HL-60 (cell line): ENCODE measurements at regions not wholly inside any gene's neighbourhood (a gene's known extent, or its start where the extent isn't known, plus 50 kb on each side); places are given as distances from the start of the nearest gene placed in this dataset.

ENCODE experiments used
- DNase-seq, 2 experiments: peaks; one replicate each; pipeline ENCODE4 v3.0.0-alpha.2; 2010 to 2020; ENCODE audit warnings: low read depth in 1 of 2, low spot score in 1 of 2
- H3K27ac ChIP-seq: fragments of 250-450 bp; sonication (Bioruptor Pico); replicated peaks from 2 replicates; pipeline ENCODE4 v1.5.1; 2020; ENCODE audit warnings: mild to moderate bottlenecking, moderate library complexity
- H3K27me3 ChIP-seq: fragments of 250-450 bp; sonication (Bioruptor Pico); 2 replicates; pipeline ENCODE4 v1.5.1; 2021; ENCODE audit warnings: mild to moderate bottlenecking, moderate library complexity; ENCODE audit not compliant: insufficient read depth, poor library complexity, severe bottlenecking
- H3K4me3 ChIP-seq: replicated peaks from 2 replicates; pipeline ENCODE4 v1.5.1; 2011; ENCODE audit warnings: mild to moderate bottlenecking, control low read depth, low read length; ENCODE audit not compliant: insufficient read depth
- CTCF ChIP-seq: IDR thresholded peaks from one replicate; pipeline ENCODE4 v1.5.1; 2011; ENCODE audit warnings: low read length, control low read depth, inconsistent platforms; ENCODE audit not compliant: insufficient read depth
- GABPA ChIP-seq: IDR thresholded peaks from 2 replicates; pipeline ENCODE4 v1.6.1; 2012; ENCODE audit warnings: low read depth
- POLR2AphosphoS5 ChIP-seq: IDR thresholded peaks from 2 replicates; pipeline ENCODE4 v1.6.1; 2012; ENCODE audit warnings: low read depth
- REST ChIP-seq: IDR thresholded peaks from 2 replicates; pipeline ENCODE4 v1.6.1; 2012; ENCODE audit warnings: low read depth; ENCODE audit not compliant: insufficient replicate concordance
- SPI1 ChIP-seq: IDR thresholded peaks from 2 replicates; pipeline ENCODE4 v1.6.1; 2012; ENCODE audit warnings: low read depth, mild to moderate bottlenecking, borderline replicate concordance

- TF ChIP-seq POLR2AphosphoS5 (no peak), SPI1 (no peak), GABPA (no peak), CTCF (no peak), REST (no peak)
- no peaks in the 10 kb centered on the region for H3K27me3 ChIP-seq
- no peak overlapping the region for H3K4me3 ChIP-seq
- no peak for DNase-seq
- H3K27ac ChIP-seq, result no peak overlapping the region
Measured at GRCh38 chr16:58960484-58960883, 226.4 kb upstream of the GOT2 start.

GRCh38 chr16:58960034-58960433, 225.9 kb upstream of the GOT2 start:
- Histone ChIP-seq H3K27ac (no peak overlapping the region), H3K4me3 (no peak overlapping the region), H3K27me3 (no peaks in the 10 kb centered on the region)
- DNase-seq, result no peak
- TF ChIP-seq CTCF (no peak), GABPA (no peak), POLR2AphosphoS5 (no peak), SPI1 (no peak), REST (no peak)

GRCh38 chr16:58958749-58959148, 224.6 kb upstream of the GOT2 start:
- no peak for DNase-seq
- no peak for TF ChIP-seq POLR2AphosphoS5
- TF ChIP-seq GABPA, result no peak
- TF ChIP-seq CTCF, result no peak
- no peak for TF ChIP-seq SPI1
- no peak for TF ChIP-seq REST
- no peak overlapping the region for H3K27ac ChIP-seq
- H3K27me3 ChIP-seq, result no peaks in the 10 kb centered on the region
- H3K4me3 ChIP-seq, result no peak overlapping the region
